HL-60 (cell line): ENCODE measurements at regions not wholly inside any gene's neighbourhood (a gene's known extent, or its start where the extent isn't known, plus 50 kb on each side); places are given as distances from the start of the nearest gene placed in this dataset.

Experiments used
- DNase-seq, 2 experiments: peaks; one replicate each; pipeline ENCODE4 v3.0.0-alpha.2; 2010 to 2020; ENCODE audit warnings: low read depth in 1 of 2, low spot score in 1 of 2
- H3K27ac ChIP-seq: fragments of 250-450 bp; sonication (Bioruptor Pico); replicated peaks from 2 replicates; pipeline ENCODE4 v1.5.1; 2020; ENCODE audit warnings: mild to moderate bottlenecking, moderate library complexity
- H3K27me3 ChIP-seq: fragments of 250-450 bp; sonication (Bioruptor Pico); 2 replicates; pipeline ENCODE4 v1.5.1; 2021; ENCODE audit warnings: mild to moderate bottlenecking, moderate library complexity; ENCODE audit not compliant: insufficient read depth, poor library complexity, severe bottlenecking
- H3K4me3 ChIP-seq: replicated peaks from 2 replicates; pipeline ENCODE4 v1.5.1; 2011; ENCODE audit warnings: mild to moderate bottlenecking, control low read depth, low read length; ENCODE audit not compliant: insufficient read depth
- CTCF ChIP-seq: IDR thresholded peaks from one replicate; pipeline ENCODE4 v1.5.1; 2011; ENCODE audit warnings: low read length, control low read depth, inconsistent platforms; ENCODE audit not compliant: insufficient read depth
- GABPA ChIP-seq: IDR thresholded peaks from 2 replicates; pipeline ENCODE4 v1.6.1; 2012; ENCODE audit warnings: low read depth
- POLR2AphosphoS5 ChIP-seq: IDR thresholded peaks from 2 replicates; pipeline ENCODE4 v1.6.1; 2012; ENCODE audit warnings: low read depth
- SPI1 ChIP-seq: IDR thresholded peaks from 2 replicates; pipeline ENCODE4 v1.6.1; 2012; ENCODE audit warnings: low read depth, mild to moderate bottlenecking, borderline replicate concordance
- TF ChIP-seq, protein P1 (sequence below): IDR thresholded peaks from 2 replicates; pipeline ENCODE4 v1.6.1; 2012; ENCODE audit warnings: low read depth; ENCODE audit not compliant: insufficient replicate concordance

DNA sequence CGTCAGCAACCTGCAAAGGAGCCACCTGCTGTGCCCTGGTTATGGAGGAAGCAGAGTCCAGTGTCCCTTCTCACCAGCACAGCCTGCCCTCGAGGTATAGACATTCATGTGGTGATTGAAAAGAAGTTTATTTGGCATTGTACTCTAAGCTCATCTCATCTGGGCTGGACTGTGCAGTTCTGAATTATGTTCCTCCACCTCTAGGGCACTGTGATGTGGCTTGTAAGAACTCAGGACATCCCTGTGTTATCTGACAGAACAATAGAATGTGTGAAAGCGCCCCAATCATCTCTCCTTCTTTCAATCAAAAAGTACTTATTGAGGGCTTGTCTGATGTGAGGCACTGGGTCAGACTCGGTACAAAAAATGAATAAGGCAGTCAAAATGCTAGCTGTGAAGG is 140.1 kb downstream of the DHRS2 start:
- no peak for TF ChIP-seq CTCF
- TF ChIP-seq POLR2AphosphoS5 = no peak
- Histone ChIP-seq H3K27ac (no peak overlapping the region), H3K4me3 (no peak overlapping the region), H3K27me3 (peaks cover 7% of the 10 kb centered on the region)
- no peak for DNase-seq

GRCh38 chr14:23785208-23785607 is 149.0 kb downstream of the DHRS2 start:
- Histone ChIP-seq H3K27ac (no peak overlapping the region), H3K27me3 (peaks cover 3% of the 10 kb centered on the region), H3K4me3 (no peak overlapping the region)
- TF ChIP-seq, protein P1, sequence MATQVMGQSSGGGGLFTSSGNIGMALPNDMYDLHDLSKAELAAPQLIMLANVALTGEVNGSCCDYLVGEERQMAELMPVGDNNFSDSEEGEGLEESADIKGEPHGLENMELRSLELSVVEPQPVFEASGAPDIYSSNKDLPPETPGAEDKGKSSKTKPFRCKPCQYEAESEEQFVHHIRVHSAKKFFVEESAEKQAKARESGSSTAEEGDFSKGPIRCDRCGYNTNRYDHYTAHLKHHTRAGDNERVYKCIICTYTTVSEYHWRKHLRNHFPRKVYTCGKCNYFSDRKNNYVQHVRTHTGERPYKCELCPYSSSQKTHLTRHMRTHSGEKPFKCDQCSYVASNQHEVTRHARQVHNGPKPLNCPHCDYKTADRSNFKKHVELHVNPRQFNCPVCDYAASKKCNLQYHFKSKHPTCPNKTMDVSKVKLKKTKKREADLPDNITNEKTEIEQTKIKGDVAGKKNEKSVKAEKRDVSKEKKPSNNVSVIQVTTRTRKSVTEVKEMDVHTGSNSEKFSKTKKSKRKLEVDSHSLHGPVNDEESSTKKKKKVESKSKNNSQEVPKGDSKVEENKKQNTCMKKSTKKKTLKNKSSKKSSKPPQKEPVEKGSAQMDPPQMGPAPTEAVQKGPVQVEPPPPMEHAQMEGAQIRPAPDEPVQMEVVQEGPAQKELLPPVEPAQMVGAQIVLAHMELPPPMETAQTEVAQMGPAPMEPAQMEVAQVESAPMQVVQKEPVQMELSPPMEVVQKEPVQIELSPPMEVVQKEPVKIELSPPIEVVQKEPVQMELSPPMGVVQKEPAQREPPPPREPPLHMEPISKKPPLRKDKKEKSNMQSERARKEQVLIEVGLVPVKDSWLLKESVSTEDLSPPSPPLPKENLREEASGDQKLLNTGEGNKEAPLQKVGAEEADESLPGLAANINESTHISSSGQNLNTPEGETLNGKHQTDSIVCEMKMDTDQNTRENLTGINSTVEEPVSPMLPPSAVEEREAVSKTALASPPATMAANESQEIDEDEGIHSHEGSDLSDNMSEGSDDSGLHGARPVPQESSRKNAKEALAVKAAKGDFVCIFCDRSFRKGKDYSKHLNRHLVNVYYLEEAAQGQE = no peak
- TF ChIP-seq CTCF (no peak), SPI1 (no peak), POLR2AphosphoS5 (no peak), GABPA (no peak)
- no peak for DNase-seq

DNA sequence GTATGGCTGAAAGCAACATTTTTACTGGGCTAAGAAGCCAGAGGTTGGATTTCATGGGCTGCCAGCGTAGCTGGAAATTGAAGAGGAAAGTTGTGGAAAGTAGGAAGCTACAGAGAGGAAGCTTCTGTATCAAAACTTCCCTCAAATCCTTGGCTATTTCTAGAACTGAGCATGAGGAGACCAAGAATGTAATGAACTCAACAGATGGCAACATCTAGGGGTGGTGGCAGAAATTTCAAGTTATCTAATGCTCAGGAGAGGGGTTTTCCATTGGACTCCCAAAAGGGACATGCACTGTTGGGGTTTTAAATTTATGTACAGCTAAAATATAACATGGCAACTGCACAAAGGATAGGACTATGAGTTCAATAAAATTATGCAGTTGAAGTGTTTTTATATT is 151.3 kb downstream of the DHRS2 start:
- no peak for DNase-seq
- peaks cover 3% of the 10 kb centered on the region for H3K27me3 ChIP-seq
- H3K27ac ChIP-seq = no peak overlapping the region
- H3K4me3 ChIP-seq = no peak overlapping the region
- TF ChIP-seq CTCF (no peak), SPI1 (no peak), POLR2AphosphoS5 (no peak), GABPA (no peak)
- TF ChIP-seq, protein P1 = no peak

GRCh38 chr14:23789696-23790095 is 153.5 kb downstream of the DHRS2 start:
- TF ChIP-seq SPI1 (no peak), GABPA (no peak), CTCF (no peak)
- no peak overlapping the region for H3K27ac ChIP-seq
- no peak for DNase-seq
- H3K4me3 ChIP-seq = no peak overlapping the region
- peaks cover 3% of the 10 kb centered on the region for H3K27me3 ChIP-seq
